Fibroblast of lung (primary cell): ENCODE measurements at regions not wholly inside any gene's neighbourhood (a gene's known extent, or its start where the extent isn't known, plus 50 kb on each side); places are given as distances from the start of the nearest gene placed in this dataset.

Source experiments
- DNase-seq, 2 donors: peaks; one replicate each; pipeline versions ENCODE4 v3.0.0 to v3.0.0-alpha.2; 2010; ENCODE audit warnings: low read depth in 2 of 2
- H2AFZ ChIP-seq: 2 replicates; pipeline ENCODE4 v1.5.1; 2012; ENCODE audit warnings: low read length, control low read depth, inconsistent platforms
- H3K27ac ChIP-seq: 2 replicates; pipeline ENCODE4 v1.5.1; 2011; ENCODE audit warnings: low read length, control low read depth; ENCODE audit not compliant: insufficient read depth
- H3K27me3 ChIP-seq: 2 replicates; pipeline ENCODE4 v1.5.1; 2011; ENCODE audit warnings: mild to moderate bottlenecking, low read length; ENCODE audit not compliant: control insufficient read depth, insufficient read depth
- H3K36me3 ChIP-seq: 2 replicates; pipeline ENCODE4 v1.5.1; 2011; ENCODE audit warnings: low read length; ENCODE audit not compliant: control insufficient read depth, insufficient read depth
- H3K4me1 ChIP-seq: 2 replicates; pipeline ENCODE4 v1.5.1; 2011; ENCODE audit warnings: low read length; ENCODE audit not compliant: control insufficient read depth, insufficient read depth; ENCODE audit errors: extremely low read depth
- H3K4me2 ChIP-seq: 2 replicates; pipeline ENCODE4 v1.5.1; 2011; ENCODE audit warnings: low read length, control low read depth; ENCODE audit not compliant: insufficient read depth; ENCODE audit errors: extremely low read depth
- H3K4me3 ChIP-seq, 4 experiments: fragments of 200-600 bp in 1 of 4; sonication (generic) in 1 of 4; replicated peaks in 1 of 4; 2 replicates each; pipeline ENCODE4 v1.5.1; 2011 to 2016; ENCODE audit warnings: low read length in 4 of 4, low read depth in 3 of 4, mild to moderate bottlenecking in 3 of 4, control low read depth in 2 of 4, inconsistent platforms in 1 of 4, mixed read lengths in 1 of 4; ENCODE audit not compliant: insufficient read depth in 1 of 4; ENCODE audit errors: control extremely low read depth in 1 of 4
- H3K79me2 ChIP-seq: 2 replicates; pipeline ENCODE4 v1.5.1; 2012; ENCODE audit warnings: mild to moderate bottlenecking, low read length, inconsistent platforms; ENCODE audit not compliant: control insufficient read depth, insufficient read depth
- H3K9ac ChIP-seq: 2 replicates; pipeline ENCODE4 v1.5.1; 2011; ENCODE audit warnings: mild to moderate bottlenecking, low read length, control low read depth; ENCODE audit not compliant: insufficient read depth
- H3K9me3 ChIP-seq: 2 replicates; pipeline ENCODE4 v1.5.1; 2012; ENCODE audit warnings: low read depth, low read length; ENCODE audit not compliant: control insufficient read depth, insufficient read depth
- H4K20me1 ChIP-seq: 2 replicates; pipeline ENCODE4 v1.5.1; 2011; ENCODE audit warnings: low read length; ENCODE audit not compliant: control insufficient read depth, insufficient read depth; ENCODE audit errors: extremely low read depth
- CTCF ChIP-seq, 2 donors: IDR thresholded peaks in 1 of 2; conservative IDR thresholded peaks in 1 of 2; 1 replicate in 1 of 2; 2 replicates in 1 of 2; pipeline ENCODE4 v1.5.1; 2011 to 2012; ENCODE audit warnings: low read length in 2 of 2, control low read depth in 1 of 2, inconsistent platforms in 1 of 2, low read depth in 1 of 2, mild to moderate bottlenecking in 1 of 2
- EZH2 ChIP-seq: IDR thresholded peaks from 2 replicates; pipeline ENCODE4 v1.5.1; 2012; ENCODE audit warnings: low read length, control low read depth, mild to moderate bottlenecking; ENCODE audit errors: missing control alignments

- Histone ChIP-seq H3K27me3 (no peaks in the 10 kb centered on the region), H2AFZ (no peak overlapping the region), H3K9ac (no peak overlapping the region), H3K4me3 (no peak overlapping the region), H4K20me1 (no peaks in the 10 kb centered on the region), H3K4me1 (no peaks in the 10 kb centered on the region), H3K4me2 (no peak overlapping the region), H3K79me2 (no peaks in the 10 kb centered on the region), H3K9me3 (no peaks in the 10 kb centered on the region), H3K36me3 (no peaks in the 10 kb centered on the region), H3K27ac (no peak overlapping the region)
- DNase-seq = no peak
- TF ChIP-seq EZH2 (no peak), CTCF (conservative IDR thresholded peaks at IDR 0.05 in 1 of 2, IDR thresholded peaks at IDR 0.05 in 1 of 2; ENCODE audit: low read depth in 1 of 2, low read length in 2 of 2) (no peak)
Measured at GRCh38 chr3:74119221-74119620, 494.5 kb upstream of the PDZRN3 start.

GRCh38 chr3:74115906-74116305, 491.2 kb upstream of the PDZRN3 start:
- no peak overlapping the region for H3K4me3 ChIP-seq
- DNase-seq = no peak
- no peaks in the 10 kb centered on the region for H4K20me1 ChIP-seq
- TF ChIP-seq EZH2 = no peak
- TF ChIP-seq CTCF (conservative IDR thresholded peaks at IDR 0.05 in 1 of 2, IDR thresholded peaks at IDR 0.05 in 1 of 2; ENCODE audit: low read depth in 1 of 2, low read length in 2 of 2) = no peak
- H3K79me2 ChIP-seq = no peaks in the 10 kb centered on the region
- no peaks in the 10 kb centered on the region for H3K4me1 ChIP-seq
- no peak overlapping the region for H2AFZ ChIP-seq
- H3K36me3 ChIP-seq = no peaks in the 10 kb centered on the region
- H3K27me3 ChIP-seq = no peaks in the 10 kb centered on the region
- no peaks in the 10 kb centered on the region for H3K9me3 ChIP-seq
- no peak overlapping the region for H3K9ac ChIP-seq
- H3K4me2 ChIP-seq = no peak overlapping the region
- H3K27ac ChIP-seq = no peak overlapping the region

- H3K4me2 ChIP-seq = no peak overlapping the region
- TF ChIP-seq EZH2 (no peak), CTCF (conservative IDR thresholded peaks at IDR 0.05 in 1 of 2, IDR thresholded peaks at IDR 0.05 in 1 of 2; ENCODE audit: low read depth in 1 of 2, low read length in 2 of 2) (no peak)
- no peak overlapping the region for H3K27ac ChIP-seq
Measured at GRCh38 chr3:74107451-74107850, 482.7 kb upstream of the PDZRN3 start.

More at GRCh38 chr3:74107451-74107850, 482.7 kb upstream of the PDZRN3 start:
- Histone ChIP-seq H3K4me1 (no peaks in the 10 kb centered on the region), H3K9ac (no peak overlapping the region), H2AFZ (no peak overlapping the region), H3K27me3 (no peaks in the 10 kb centered on the region), H3K36me3 (no peaks in the 10 kb centered on the region), H3K9me3 (no peaks in the 10 kb centered on the region), H4K20me1 (no peaks in the 10 kb centered on the region), H3K79me2 (no peaks in the 10 kb centered on the region), H3K4me3 (no peak overlapping the region)
- peak in 1 of 2 donors; percentile 36 for DNase-seq
